ENCODE measurements at regions not wholly inside any gene's neighbourhood (a gene's known extent, or its start where the extent isn't known, plus 50 kb on each side); places are given as distances from the start of the nearest gene placed in this dataset.
"Not testable (repeated sequence)": the region's sequence is repeated elsewhere in the genome, so short reads cannot be mapped to it uniquely, and the experiment has no call there.

GRCh38 chr1:238916828-238917227, 469.5 kb upstream of the CHRM3 start:
- TF ChIP-seq POLR2A (IDR thresholded peaks at IDR 0.05) (no peak), EP300 (IDR thresholded peaks at IDR 0.05) (no peak), CTCF (IDR thresholded peaks at IDR 0.05) (no peak), POLR2AphosphoS5 (IDR thresholded peaks at IDR 0.05) (no peak)
- no peak for DNase-seq
- no peak overlapping the region for H3K4me3 ChIP-seq
- no peaks in the 10 kb centered on the region for H3K36me3 ChIP-seq
- 78 to 82% methylated on average over 4 of the region's 4 CpGs for WGBS, 2 donors
- no peak for ATAC-seq (ENCODE audit: low FRiP score in 2 of 2)
- H3K27ac ChIP-seq: no peak overlapping the region
- no peaks in the 10 kb centered on the region for H3K4me1 ChIP-seq
- no peaks in the 10 kb centered on the region for H3K9me3 ChIP-seq
- H3K27me3 ChIP-seq: no peaks in the 10 kb centered on the region

GRCh38 chr1:238914346-238914745, 472.0 kb upstream of the CHRM3 start:
- H3K4me3 ChIP-seq: no peak overlapping the region
- DNase-seq (no peak), ATAC-seq (ENCODE audit: low FRiP score in 2 of 2) (no peak)
- H3K27me3 ChIP-seq: no peaks in the 10 kb centered on the region
- no peaks in the 10 kb centered on the region for H3K9me3 ChIP-seq
- no peaks in the 10 kb centered on the region for H3K36me3 ChIP-seq
- no peak for TF ChIP-seq POLR2A (IDR thresholded peaks at IDR 0.05)
- no peak for TF ChIP-seq EP300 (IDR thresholded peaks at IDR 0.05)
- TF ChIP-seq CTCF (IDR thresholded peaks at IDR 0.05): no peak
- TF ChIP-seq POLR2AphosphoS5 (IDR thresholded peaks at IDR 0.05): no peak
- H3K4me1 ChIP-seq: no peaks in the 10 kb centered on the region
- H3K27ac ChIP-seq: no peak overlapping the region
- 90 to 100% methylated on average over 1 of the region's 1 CpG for WGBS, 2 donors

- Histone ChIP-seq H3K36me3 (no peaks in the 10 kb centered on the region), H3K27me3 (no peaks in the 10 kb centered on the region), H3K9me3 (no peaks in the 10 kb centered on the region), H3K4me3 (no peak overlapping the region), H3K4me1 (no peaks in the 10 kb centered on the region), H3K27ac (no peak overlapping the region)
- ATAC-seq (ENCODE audit: low FRiP score in 2 of 2) (no peak), DNase-seq (no peak)
- TF ChIP-seq EP300 (IDR thresholded peaks at IDR 0.05) (no peak), CTCF (IDR thresholded peaks at IDR 0.05) (no peak), POLR2A (IDR thresholded peaks at IDR 0.05) (no peak), POLR2AphosphoS5 (IDR thresholded peaks at IDR 0.05) (no peak)
- WGBS, 2 donors: 73 to 74% methylated on average over 2 of the region's 2 CpGs
Measured at GRCh38 chr1:238913210-238913609, 473.2 kb upstream of the CHRM3 start.

- no peaks in the 10 kb centered on the region for H3K36me3 ChIP-seq
- no peaks in the 10 kb centered on the region for H3K9me3 ChIP-seq
- TF ChIP-seq EP300 (IDR thresholded peaks at IDR 0.05) (no peak), POLR2A (IDR thresholded peaks at IDR 0.05) (no peak), CTCF (IDR thresholded peaks at IDR 0.05) (no peak), POLR2AphosphoS5 (IDR thresholded peaks at IDR 0.05) (no peak)
- H3K4me1 ChIP-seq: no peaks in the 10 kb centered on the region
- no peaks in the 10 kb centered on the region for H3K27me3 ChIP-seq
- DNase-seq: no peak
- H3K4me3 ChIP-seq: no peak overlapping the region
- no peak overlapping the region for H3K27ac ChIP-seq
- ATAC-seq (ENCODE audit: low FRiP score in 2 of 2): no peak
- 62 to 71% methylated on average over 1 of the region's 1 CpG for WGBS, 2 donors
Measured at GRCh38 chr1:238912148-238912547, 474.2 kb upstream of the CHRM3 start.

- H3K4me3 ChIP-seq; H3K9me3 ChIP-seq; H3K27ac ChIP-seq; ATAC-seq (ENCODE audit: low FRiP score in 2 of 2); H3K36me3 ChIP-seq; DNase-seq; H3K27me3 ChIP-seq; H3K4me1 ChIP-seq: not testable (repeated sequence)
- 94 to 96% methylated on average over 8 of the region's 8 CpGs for WGBS, 2 donors
Measured at GRCh38 chr1:238902752-238903151, 483.6 kb upstream of the CHRM3 start.

Measured in upper lobe of left lung (tissue), 6 donors.